Hepatocyte (in vitro differentiated cells): ENCODE measurements at regions not wholly inside any gene's neighbourhood (a gene's known extent, or its start where the extent isn't known, plus 50 kb on each side); places are given as distances from the start of the nearest gene placed in this dataset.
"Not testable (repeated sequence)": the region's sequence is repeated elsewhere in the genome, so short reads cannot be mapped to it uniquely, and the experiment has no call there.

ENCODE experiments used
- DNase-seq: peaks from one replicate; pipeline ENCODE4 v3.0.0-alpha.2; 2016; ENCODE audit warnings: low spot score
- H2AFZ ChIP-seq: fragments of 200-600 bp; sonication (generic); 2 replicates; pipeline ENCODE4 v1.6.0; 2016; ENCODE audit warnings: antibody characterized with exemption, mild to moderate bottlenecking
- H3K27ac ChIP-seq: fragments of 200-600 bp; sonication (generic); 2 replicates; pipeline ENCODE4 v1.5.1; 2016; ENCODE audit warnings: mild to moderate bottlenecking
- H3K27me3 ChIP-seq: fragments of 200-600 bp; sonication (generic); 2 replicates; pipeline ENCODE4 v1.6.1; 2016
- H3K36me3 ChIP-seq: fragments of 200-600 bp; sonication (generic); replicated peaks from 2 replicates; pipeline ENCODE4 v1.5.1; 2016; ENCODE audit warnings: low read depth; ENCODE audit not compliant: insufficient read depth
- H3K4me1 ChIP-seq: fragments of 200-600 bp; sonication (generic); 2 replicates; pipeline ENCODE4 v1.5.1; 2016; ENCODE audit warnings: mild to moderate bottlenecking, moderate library complexity; ENCODE audit not compliant: insufficient read depth
- H3K4me2 ChIP-seq: fragments of 200-600 bp; sonication (generic); 2 replicates; pipeline ENCODE4 v1.6.0; 2016
- H3K4me3 ChIP-seq: fragments of 200-600 bp; sonication (generic); 2 replicates; pipeline ENCODE4 v1.5.1; 2016; ENCODE audit warnings: mild to moderate bottlenecking
- H3K79me2 ChIP-seq: fragments of 200-600 bp; sonication (generic); 2 replicates; pipeline ENCODE4 v1.6.0; 2017; ENCODE audit warnings: mild to moderate bottlenecking
- H3K9me2 ChIP-seq: fragments of 200-600 bp; sonication (generic); replicated peaks from 2 replicates; pipeline ENCODE4 v1.6.0; 2017; ENCODE audit warnings: mild to moderate bottlenecking; ENCODE audit not compliant: insufficient read depth
- H3K9me3 ChIP-seq: fragments of 200-600 bp; sonication (generic); 2 replicates; pipeline ENCODE4 v1.5.1; 2016; ENCODE audit warnings: low read depth, mild to moderate bottlenecking
- H4K20me1 ChIP-seq: fragments of 200-600 bp; sonication (generic); 2 replicates; pipeline ENCODE4 v1.6.0; 2016; ENCODE audit warnings: mild to moderate bottlenecking; ENCODE audit not compliant: insufficient read depth, poor library complexity, severe bottlenecking
- CTCF ChIP-seq: fragments of 200-600 bp; sonication (generic); IDR thresholded peaks from 2 replicates; pipeline ENCODE4 v1.5.1; 2016; ENCODE audit warnings: antibody characterized with exemption, mild to moderate bottlenecking; ENCODE audit not compliant: poor library complexity
- EZH2 ChIP-seq: fragments of 200-600 bp; sonication (generic); IDR thresholded peaks from 2 replicates; pipeline ENCODE4 v1.6.1; 2016; ENCODE audit warnings: antibody characterized with exemption, mild to moderate bottlenecking, borderline replicate concordance
- EZH2phosphoT487 ChIP-seq: fragments of 200-600 bp; sonication (generic); IDR thresholded peaks from one replicate; pipeline ENCODE4 v1.6.1; 2018; ENCODE audit warnings: antibody characterized with exemption, mild to moderate bottlenecking, low read depth, moderate library complexity; ENCODE audit not compliant: unreplicated experiment, severe bottlenecking
- WGBS: methylation state at CpG from one replicate; pipeline ENCODE4 v1.1.6; 2016; ENCODE audit warnings: low lambda C conversion rate; ENCODE audit errors: missing lambda C conversion rate; 5-methylcytosine and 5-hydroxymethylcytosine counted together

GRCh38 chr2:12469141-12469561, 247.6 kb upstream of the TRIB2 start:
- no peaks in the 10 kb centered on the region for H3K9me3 ChIP-seq
- H3K4me3 ChIP-seq, result no peak overlapping the region
- H3K27me3 ChIP-seq, result no peaks in the 10 kb centered on the region
- TF ChIP-seq EZH2 (no peak), EZH2phosphoT487 (no peak), CTCF (no peak)
- H3K36me3 ChIP-seq, result no peaks in the 10 kb centered on the region
- H3K4me2 ChIP-seq, result no peak overlapping the region
- H2AFZ ChIP-seq, result no peak overlapping the region
- H3K27ac ChIP-seq, result no peak overlapping the region
- H4K20me1 ChIP-seq, result no peaks in the 10 kb centered on the region
- WGBS, result 70% methylated on average over 3 of the region's 3 CpGs
- no peak for DNase-seq
- H3K79me2 ChIP-seq, result no peaks in the 10 kb centered on the region
- H3K4me1 ChIP-seq, result peaks cover 11% of the 10 kb centered on the region
- no peaks in the 10 kb centered on the region for H3K9me2 ChIP-seq

- not testable (repeated sequence) for H3K4me2 ChIP-seq, H3K9me3 ChIP-seq, H3K27me3 ChIP-seq, H2AFZ ChIP-seq, H3K4me1 ChIP-seq, H3K4me3 ChIP-seq, H3K27ac ChIP-seq, H3K36me3 ChIP-seq, H3K9me2 ChIP-seq, H4K20me1 ChIP-seq, DNase-seq, H3K79me2 ChIP-seq
Observed at GRCh38 chr2:12472265-12472664, 244.5 kb upstream of the TRIB2 start.

GRCh38 chr2:12478151-12479064, 238.3 kb upstream of the TRIB2 start:
- Histone ChIP-seq H3K4me2 (no peak overlapping the region), H3K36me3 (no peaks in the 10 kb centered on the region), H3K79me2 (no peaks in the 10 kb centered on the region), H4K20me1 (no peaks in the 10 kb centered on the region), H3K4me1 (no peaks in the 10 kb centered on the region), H3K27ac (no peak overlapping the region), H2AFZ (no peak overlapping the region), H3K4me3 (no peak overlapping the region), H3K9me3 (no peaks in the 10 kb centered on the region), H3K9me2 (no peaks in the 10 kb centered on the region), H3K27me3 (no peaks in the 10 kb centered on the region)
- no peak for DNase-seq
- no peak for TF ChIP-seq EZH2phosphoT487
- TF ChIP-seq CTCF, result no peak
- no peak for TF ChIP-seq EZH2
- WGBS, result 77% methylated on average over 9 of the region's 9 CpGs

- Histone ChIP-seq H3K4me1 (no peaks in the 10 kb centered on the region), H2AFZ (no peak overlapping the region), H3K36me3 (no peaks in the 10 kb centered on the region), H3K27ac (no peak overlapping the region), H4K20me1 (no peaks in the 10 kb centered on the region), H3K4me2 (no peak overlapping the region), H3K9me3 (no peaks in the 10 kb centered on the region), H3K4me3 (no peak overlapping the region), H3K27me3 (no peaks in the 10 kb centered on the region), H3K9me2 (no peaks in the 10 kb centered on the region), H3K79me2 (no peaks in the 10 kb centered on the region)
- TF ChIP-seq EZH2 (no peak), EZH2phosphoT487 (no peak), CTCF (no peak)
- DNase-seq, result no peak
- WGBS, result 60% methylated on average over 1 of the region's 1 CpG
Observed at GRCh38 chr2:12479065-12479601, 237.6 kb upstream of the TRIB2 start.
